ENCODE measurements at regions not wholly inside any gene's neighbourhood (a gene's known extent, or its start where the extent isn't known, plus 50 kb on each side); places are given as distances from the start of the nearest gene placed in this dataset.

DNA sequence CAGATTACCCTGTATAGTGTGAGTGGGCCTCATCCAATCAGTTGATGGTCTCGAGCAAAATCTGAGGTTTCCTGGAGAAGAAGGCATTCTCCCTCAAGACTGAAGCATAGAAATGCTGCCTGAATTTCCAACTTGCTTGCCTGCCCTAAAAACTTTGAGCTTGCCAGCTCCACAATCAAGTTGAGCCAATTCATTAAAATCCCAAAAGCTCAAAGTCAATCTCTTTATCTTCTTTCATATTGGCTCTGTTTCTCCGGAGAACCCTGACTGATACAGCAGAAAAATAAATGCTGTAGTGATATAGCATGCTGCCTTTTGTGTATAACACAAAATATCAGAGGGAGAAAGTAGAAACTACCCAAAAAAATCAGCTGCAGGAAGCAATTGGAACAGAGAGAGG is 72.5 kb upstream of the NMUR2 start:
- Histone ChIP-seq H3K27me3 (ENCODE audit: insufficient read depth, low read length) (no peaks in the 10 kb centered on the region; the same call in 1 of the 2 replicates), H3K4me3 (replicated peaks in 1 of 2; ENCODE audit: low read depth in 1 of 2, low read length in 2 of 2) (no peak overlapping the region), H2AFZ (ENCODE audit: low read depth, low read length, poor library complexity, severe bottlenecking) (no peak overlapping the region), H3K9me2 (ENCODE audit: insufficient read depth) (no peaks in the 10 kb centered on the region), H4K20me1 (ENCODE audit: insufficient read depth) (no peaks in the 10 kb centered on the region), H3K36me3 (ENCODE audit: control insufficient read depth in 1 of 2, insufficient read depth in 2 of 2, low read length in 2 of 2) (no peaks in the 10 kb centered on the region), H3K4me1 (ENCODE audit: control insufficient read depth in 1 of 2, insufficient read depth in 2 of 2, low read length in 2 of 2) (no peaks in the 10 kb centered on the region), H3K27ac (ENCODE audit: low read depth, low read length) (no peak overlapping the region), H3K79me2 (ENCODE audit: insufficient read depth, low read length) (no peaks in the 10 kb centered on the region), H3K9me3 (ENCODE audit: control insufficient read depth in 1 of 2, insufficient read depth in 1 of 2, low read depth in 1 of 2, low read length in 2 of 2) (no peaks in the 10 kb centered on the region), H3K9ac (ENCODE audit: low read length) (no peak overlapping the region), H3K4me2 (ENCODE audit: low read length) (no peak overlapping the region)
- TF ChIP-seq, protein P1, sequence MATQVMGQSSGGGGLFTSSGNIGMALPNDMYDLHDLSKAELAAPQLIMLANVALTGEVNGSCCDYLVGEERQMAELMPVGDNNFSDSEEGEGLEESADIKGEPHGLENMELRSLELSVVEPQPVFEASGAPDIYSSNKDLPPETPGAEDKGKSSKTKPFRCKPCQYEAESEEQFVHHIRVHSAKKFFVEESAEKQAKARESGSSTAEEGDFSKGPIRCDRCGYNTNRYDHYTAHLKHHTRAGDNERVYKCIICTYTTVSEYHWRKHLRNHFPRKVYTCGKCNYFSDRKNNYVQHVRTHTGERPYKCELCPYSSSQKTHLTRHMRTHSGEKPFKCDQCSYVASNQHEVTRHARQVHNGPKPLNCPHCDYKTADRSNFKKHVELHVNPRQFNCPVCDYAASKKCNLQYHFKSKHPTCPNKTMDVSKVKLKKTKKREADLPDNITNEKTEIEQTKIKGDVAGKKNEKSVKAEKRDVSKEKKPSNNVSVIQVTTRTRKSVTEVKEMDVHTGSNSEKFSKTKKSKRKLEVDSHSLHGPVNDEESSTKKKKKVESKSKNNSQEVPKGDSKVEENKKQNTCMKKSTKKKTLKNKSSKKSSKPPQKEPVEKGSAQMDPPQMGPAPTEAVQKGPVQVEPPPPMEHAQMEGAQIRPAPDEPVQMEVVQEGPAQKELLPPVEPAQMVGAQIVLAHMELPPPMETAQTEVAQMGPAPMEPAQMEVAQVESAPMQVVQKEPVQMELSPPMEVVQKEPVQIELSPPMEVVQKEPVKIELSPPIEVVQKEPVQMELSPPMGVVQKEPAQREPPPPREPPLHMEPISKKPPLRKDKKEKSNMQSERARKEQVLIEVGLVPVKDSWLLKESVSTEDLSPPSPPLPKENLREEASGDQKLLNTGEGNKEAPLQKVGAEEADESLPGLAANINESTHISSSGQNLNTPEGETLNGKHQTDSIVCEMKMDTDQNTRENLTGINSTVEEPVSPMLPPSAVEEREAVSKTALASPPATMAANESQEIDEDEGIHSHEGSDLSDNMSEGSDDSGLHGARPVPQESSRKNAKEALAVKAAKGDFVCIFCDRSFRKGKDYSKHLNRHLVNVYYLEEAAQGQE (IDR thresholded peaks at IDR 0.05; ENCODE audit: low read depth) = no peak
- TF ChIP-seq JUND (IDR thresholded peaks at IDR 0.05) (no peak), CBX3 (IDR thresholded peaks at IDR 0.05; ENCODE audit: low read depth) (no peak), POLR2A (IDR thresholded peaks at IDR 0.05; ENCODE audit: borderline replicate concordance, extremely low read depth, insufficient read depth, insufficient read length) (no peak), CEBPB (IDR thresholded peaks at IDR 0.05; ENCODE audit: low read depth) (no peak), SP1 (IDR thresholded peaks at IDR 0.05; ENCODE audit: low read depth) (no peak), ZNF274 (IDR thresholded peaks at IDR 0.05; ENCODE audit: low read depth, low read length) (no peak), FOSL1 (IDR thresholded peaks at IDR 0.05; ENCODE audit: low read depth) (no peak), SRF (IDR thresholded peaks at IDR 0.05; ENCODE audit: low read depth) (no peak), EGR1 (IDR thresholded peaks at IDR 0.05; ENCODE audit: low read depth) (no peak), TCF7L2 (IDR thresholded peaks at IDR 0.05; ENCODE audit: borderline replicate concordance, extremely low read depth, insufficient read depth, insufficient read length) (no peak), ELF1 (IDR thresholded peaks at IDR 0.05; ENCODE audit: borderline replicate concordance, low read depth) (no peak), RAD21 (IDR thresholded peaks at IDR 0.05; ENCODE audit: low read depth) (no peak), EZH2 (IDR thresholded peaks at IDR 0.05) (no peak), YY1 (IDR thresholded peaks at IDR 0.05; ENCODE audit: extremely low read depth, insufficient replicate concordance, low read depth, low read length) (no peak)
- TF ChIP-seq, protein P2, sequence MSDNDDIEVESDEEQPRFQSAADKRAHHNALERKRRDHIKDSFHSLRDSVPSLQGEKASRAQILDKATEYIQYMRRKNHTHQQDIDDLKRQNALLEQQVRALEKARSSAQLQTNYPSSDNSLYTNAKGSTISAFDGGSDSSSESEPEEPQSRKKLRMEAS (IDR thresholded peaks at IDR 0.05) = no peak
- TF ChIP-seq, protein P3, sequence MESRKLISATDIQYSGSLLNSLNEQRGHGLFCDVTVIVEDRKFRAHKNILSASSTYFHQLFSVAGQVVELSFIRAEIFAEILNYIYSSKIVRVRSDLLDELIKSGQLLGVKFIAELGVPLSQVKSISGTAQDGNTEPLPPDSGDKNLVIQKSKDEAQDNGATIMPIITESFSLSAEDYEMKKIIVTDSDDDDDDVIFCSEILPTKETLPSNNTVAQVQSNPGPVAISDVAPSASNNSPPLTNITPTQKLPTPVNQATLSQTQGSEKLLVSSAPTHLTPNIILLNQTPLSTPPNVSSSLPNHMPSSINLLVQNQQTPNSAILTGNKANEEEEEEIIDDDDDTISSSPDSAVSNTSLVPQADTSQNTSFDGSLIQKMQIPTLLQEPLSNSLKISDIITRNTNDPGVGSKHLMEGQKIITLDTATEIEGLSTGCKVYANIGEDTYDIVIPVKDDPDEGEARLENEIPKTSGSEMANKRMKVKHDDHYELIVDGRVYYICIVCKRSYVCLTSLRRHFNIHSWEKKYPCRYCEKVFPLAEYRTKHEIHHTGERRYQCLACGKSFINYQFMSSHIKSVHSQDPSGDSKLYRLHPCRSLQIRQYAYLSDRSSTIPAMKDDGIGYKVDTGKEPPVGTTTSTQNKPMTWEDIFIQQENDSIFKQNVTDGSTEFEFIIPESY (IDR thresholded peaks at IDR 0.05; ENCODE audit: extremely low read depth, insufficient replicate concordance, low read length) = no peak
- TF ChIP-seq, protein P4, sequence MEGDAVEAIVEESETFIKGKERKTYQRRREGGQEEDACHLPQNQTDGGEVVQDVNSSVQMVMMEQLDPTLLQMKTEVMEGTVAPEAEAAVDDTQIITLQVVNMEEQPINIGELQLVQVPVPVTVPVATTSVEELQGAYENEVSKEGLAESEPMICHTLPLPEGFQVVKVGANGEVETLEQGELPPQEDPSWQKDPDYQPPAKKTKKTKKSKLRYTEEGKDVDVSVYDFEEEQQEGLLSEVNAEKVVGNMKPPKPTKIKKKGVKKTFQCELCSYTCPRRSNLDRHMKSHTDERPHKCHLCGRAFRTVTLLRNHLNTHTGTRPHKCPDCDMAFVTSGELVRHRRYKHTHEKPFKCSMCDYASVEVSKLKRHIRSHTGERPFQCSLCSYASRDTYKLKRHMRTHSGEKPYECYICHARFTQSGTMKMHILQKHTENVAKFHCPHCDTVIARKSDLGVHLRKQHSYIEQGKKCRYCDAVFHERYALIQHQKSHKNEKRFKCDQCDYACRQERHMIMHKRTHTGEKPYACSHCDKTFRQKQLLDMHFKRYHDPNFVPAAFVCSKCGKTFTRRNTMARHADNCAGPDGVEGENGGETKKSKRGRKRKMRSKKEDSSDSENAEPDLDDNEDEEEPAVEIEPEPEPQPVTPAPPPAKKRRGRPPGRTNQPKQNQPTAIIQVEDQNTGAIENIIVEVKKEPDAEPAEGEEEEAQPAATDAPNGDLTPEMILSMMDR (IDR thresholded peaks at IDR 0.05 in 2 of 3, conservative IDR thresholded peaks at IDR 0.05 in 1 of 3; ENCODE audit: borderline replicate concordance in 1 of 3, insufficient read depth in 1 of 3, low read depth in 2 of 3, low read length in 2 of 3) = no peak
- ChIA-PET RAD21 (ENCODE audit: low non-redundant PET in 1 of 2, low total read pairs in 2 of 2, uncharacterized antibody in 2 of 2, unreplicated experiment in 2 of 2) (no interaction called here), CTCF (no interaction called here), POLR2A (no interaction called here)
- no TSS peak for BruUV-seq (replicated peaks)
- no peak for ATAC-seq
- intact Hi-C loops (cut with micrococcal nuclease) = no loop called here
- no peak for DNase-seq (ENCODE audit: low read depth, low spot score)
